Ovary (tissue), 7 donors: ENCODE measurements at regions not wholly inside any gene's neighbourhood (a gene's known extent, or its start where the extent isn't known, plus 50 kb on each side); places are given as distances from the start of the nearest gene placed in this dataset.
A peak's percentile ranks its signal among the peaks of the same experiment; 100 is the strongest.

Experiments
- DNase-seq, 5 donors: peaks; one replicate each; pipeline ENCODE4 v3.0.0-alpha.2; 2019 to 2020
- H3K27ac ChIP-seq, 2 donors: fragments of 200-600 bp; one replicate each; pipeline versions ENCODE4 v1.5.1 to v1.8.0; 2019 to 2022
- H3K27me3 ChIP-seq: fragments of 200-600 bp; one replicate; pipeline ENCODE4 v1.8.0; 2022
- H3K36me3 ChIP-seq: fragments of 200-600 bp; sonication (generic); one replicate; pipeline ENCODE4 v1.5.1; 2019
- H3K4me1 ChIP-seq: one replicate; pipeline ENCODE4 v1.8.1; 2013; ENCODE audit warnings: mild to moderate bottlenecking, moderate library complexity; ENCODE audit not compliant: insufficient read depth
- H3K4me3 ChIP-seq: fragments of 200-600 bp; sonication (generic); one replicate; pipeline ENCODE4 v1.5.1; 2017
- H3K9me3 ChIP-seq, 2 donors: fragments of 200-600 bp in 1 of 2; sonication (generic) in 1 of 2; one replicate each; pipeline versions ENCODE4 v1.5.1 to v1.8.1; 2013 to 2019; ENCODE audit warnings: mild to moderate bottlenecking in 1 of 2, moderate library complexity in 1 of 2
- CTCF ChIP-seq, 3 donors: fragments of 450-650 bp in 2 of 3; fragments of 200-600 bp in 1 of 3; IDR thresholded peaks; one replicate each; pipeline versions ENCODE4 v1.5.1 to v1.8.0; 2016 to 2022; ENCODE audit warnings: antibody characterized with exemption in 3 of 3, mild to moderate bottlenecking in 1 of 3
- EP300 ChIP-seq: sonication (generic); formaldehyde crosslinking; IDR thresholded peaks from one replicate; pipeline ENCODE4 v1.6.1; 2017; ENCODE audit warnings: antibody characterized with exemption
- POLR2A ChIP-seq: fragments of 450-650 bp; IDR thresholded peaks from one replicate; pipeline ENCODE4 v1.6.1; 2017; ENCODE audit warnings: antibody characterized with exemption, mild to moderate bottlenecking, moderate library complexity
- WGBS, 3 donors: extraction: QIAGEN DNeasy Blood & Tissue Kit in 1 of 3; methylation state at CpG; one replicate each; pipeline versions ENCODE4 v1.1.5 to v1.1.7; 2013 to 2017; 5-methylcytosine and 5-hydroxymethylcytosine counted together
- intact Hi-C, 4 donors: fragments of 100-400 bp; cut with DNase I; formaldehyde crosslinking; loops; one replicate each; pipeline versions ENCODE4 v1.11.0 to v1.15.1; 2022 to 2023
- donor health status: DM: no; HTN: no; CAD: no; lungs with moderate emphysema.
- donor health status: DM: no; HTN: no; CAD: no.
- donor health status: Bipolar disorder and iron deficiency.
- donor health status: DM: no; HTN: no; CAD: no.
- donor health status: DM: yes; HTN: yes; CAD: no.

DNA sequence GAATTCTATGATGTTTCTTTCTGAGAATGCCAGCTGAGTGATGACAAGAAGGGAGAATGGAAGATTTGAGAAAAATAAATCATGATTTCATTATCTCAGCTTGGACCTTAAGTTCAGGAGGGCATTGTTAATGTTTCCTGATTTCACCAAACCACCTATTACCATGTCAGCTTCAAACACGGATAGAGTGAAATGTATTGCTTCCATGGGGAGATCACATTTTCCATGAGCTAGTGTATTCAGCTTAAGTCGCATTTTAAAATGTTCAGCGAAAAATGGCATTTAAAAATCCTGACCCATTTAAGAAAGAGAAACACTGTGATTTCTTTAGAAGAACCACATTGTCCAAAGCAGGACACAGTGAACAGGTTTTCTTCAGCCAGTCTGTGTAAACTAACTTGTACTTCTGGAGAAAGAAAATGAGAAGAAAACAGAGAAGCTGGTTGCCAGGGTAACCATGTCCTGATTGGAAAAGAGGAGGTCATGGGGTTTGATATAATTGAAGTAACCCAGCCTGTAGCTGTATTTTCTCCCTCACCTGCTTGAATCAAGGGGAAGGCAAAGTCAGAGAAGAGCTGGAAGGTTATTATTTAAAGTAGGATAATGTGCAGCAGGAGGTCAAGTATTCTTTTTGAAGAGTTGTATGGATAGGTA is 684.1 kb upstream of the NRSN1 start:
- H3K27ac ChIP-seq = no peak overlapping the region
- 91 to 97% (median 92%) methylated on average over 3 of the region's 3 CpGs for WGBS, 3 donors
- TF ChIP-seq EP300 (no peak), POLR2A (no peak), CTCF (IDR thresholded peaks at IDR 0.05) (no peak)
- no peak overlapping the region for H3K4me3 ChIP-seq
- H3K36me3 ChIP-seq = no peaks in the 10 kb centered on the region
- no peaks in the 10 kb centered on the region for H3K9me3 ChIP-seq
- no peaks in the 10 kb centered on the region for H3K27me3 ChIP-seq
- H3K4me1 ChIP-seq = no peaks in the 10 kb centered on the region
- DNase-seq = no peak
- intact Hi-C loops = no loop called here

DNA sequence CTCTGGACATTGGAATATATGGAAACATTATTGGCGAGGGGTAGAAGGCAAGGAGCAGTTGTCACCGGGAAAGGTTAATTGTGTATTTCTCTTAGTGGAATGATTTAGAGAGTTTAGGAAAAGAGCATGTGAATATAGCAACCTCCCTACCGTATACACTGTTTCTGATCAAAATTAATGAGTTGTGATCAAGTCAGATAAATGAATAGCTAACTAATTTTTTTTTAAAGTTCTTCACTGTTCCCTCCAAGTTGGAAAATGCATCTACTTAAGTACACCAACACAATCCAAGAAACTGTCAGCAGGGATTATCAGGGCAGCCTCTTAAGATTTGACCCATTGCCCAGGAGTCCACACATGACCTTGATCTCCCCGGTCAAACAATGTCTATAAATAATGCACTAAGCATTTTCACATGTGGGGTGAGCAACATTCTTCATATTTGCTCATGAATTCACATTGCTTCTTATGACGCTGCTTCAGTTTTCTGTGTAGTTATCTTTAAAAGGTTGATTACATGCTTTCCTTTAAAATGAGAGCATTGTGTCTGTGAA is 680.8 kb upstream of the NRSN1 start:
- TF ChIP-seq POLR2A = no peak
- no peak for TF ChIP-seq CTCF (IDR thresholded peaks at IDR 0.05)
- TF ChIP-seq EP300 = no peak
- 46 to 51% (median 50%) methylated on average over 5 of the region's 5 CpGs for WGBS, 3 donors

DNA sequence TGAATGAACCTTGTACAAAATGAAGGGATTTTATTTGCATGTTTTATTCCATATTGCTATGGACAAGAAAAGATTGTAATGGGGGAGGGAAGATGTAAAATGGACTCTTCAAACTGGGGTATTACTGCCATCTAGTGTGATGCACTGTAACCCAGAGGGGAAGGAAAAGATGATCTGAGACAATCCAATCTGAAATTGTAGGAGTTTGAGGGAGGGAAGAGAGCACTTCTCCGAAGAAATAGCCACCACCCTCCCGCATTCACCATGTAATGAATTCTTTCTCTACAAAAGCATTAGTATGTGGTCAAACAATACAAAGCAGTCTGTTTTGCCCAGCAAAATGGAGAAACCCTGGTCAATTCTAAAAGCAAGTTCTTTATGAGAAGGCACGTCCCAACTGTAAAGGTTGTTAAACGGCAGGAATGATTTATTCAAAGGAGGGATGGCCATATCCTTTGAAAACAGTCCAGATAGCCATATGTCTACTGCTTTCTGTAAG is 679.5 kb upstream of the NRSN1 start:
- Histone ChIP-seq H3K4me3 (no peak overlapping the region), H3K4me1 (no peaks in the 10 kb centered on the region), H3K27ac (no peak overlapping the region), H3K36me3 (no peaks in the 10 kb centered on the region), H3K27me3 (no peaks in the 10 kb centered on the region), H3K9me3 (no peaks in the 10 kb centered on the region)
- TF ChIP-seq EP300 = no peak
- peak in 1 of 3 donors; percentile 35 for TF ChIP-seq CTCF (IDR thresholded peaks at IDR 0.05)
- WGBS, 3 donors = 21 to 27% (median 21%) methylated on average over 4 of the region's 4 CpGs
- intact Hi-C loops = no loop called here
- no peak for DNase-seq

More for the DNA sequence above, 680.8 kb upstream of the NRSN1 start:
- Histone ChIP-seq H3K4me1 (no peaks in the 10 kb centered on the region), H3K27me3 (no peaks in the 10 kb centered on the region), H3K36me3 (no peaks in the 10 kb centered on the region), H3K4me3 (no peak overlapping the region), H3K9me3 (no peaks in the 10 kb centered on the region), H3K27ac (no peak overlapping the region)
- intact Hi-C loops = no loop called here
- DNase-seq = no peak

DNA sequence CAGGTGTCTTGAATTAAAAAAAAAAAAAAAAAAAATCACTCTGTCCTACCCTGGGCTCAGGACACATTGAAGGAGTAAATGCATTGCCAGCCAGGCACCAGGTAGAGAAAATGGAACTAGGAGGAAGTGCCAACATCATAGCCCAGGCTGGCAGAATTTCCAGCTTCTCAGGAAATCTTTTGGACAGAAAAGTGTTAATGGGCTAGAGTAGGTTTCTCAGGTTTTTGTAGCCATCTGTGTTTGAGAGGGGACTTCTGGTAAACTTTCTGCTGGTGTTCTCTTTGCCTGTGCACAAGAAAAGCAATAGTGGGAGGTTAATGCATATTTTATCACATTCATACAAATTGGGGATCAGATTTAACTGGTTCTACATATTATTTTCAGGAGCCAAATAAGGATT is 678.3 kb upstream of the NRSN1 start:
- Histone ChIP-seq H3K4me3 (no peak overlapping the region), H3K27ac (no peak overlapping the region), H3K9me3 (no peaks in the 10 kb centered on the region), H3K4me1 (no peaks in the 10 kb centered on the region), H3K36me3 (no peaks in the 10 kb centered on the region), H3K27me3 (no peaks in the 10 kb centered on the region)
- intact Hi-C loops = no loop called here
- DNase-seq = no peak
- TF ChIP-seq POLR2A (no peak), CTCF (IDR thresholded peaks at IDR 0.05) (no peak), EP300 (no peak)
